Peyer's patch (tissue), 4 donors: ENCODE measurements at regions not wholly inside any gene's neighbourhood (a gene's known extent, or its start where the extent isn't known, plus 50 kb on each side); places are given as distances from the start of the nearest gene placed in this dataset.

Experiments
- DNase-seq, 3 donors: peaks; one replicate each; pipeline ENCODE4 v3.0.0-alpha.2; 2017 to 2019
- H3K27ac ChIP-seq, 4 donors: fragments of 200-600 bp; sonication (generic); one replicate each; pipeline ENCODE4 v1.5.1; 2016 to 2019
- H3K27me3 ChIP-seq, 2 donors: fragments of 200-600 bp; sonication (generic); one replicate each; pipeline ENCODE4 v1.5.1; 2019
- H3K36me3 ChIP-seq, 3 donors: fragments of 200-600 bp; sonication (generic); one replicate each; pipeline ENCODE4 v1.5.1; 2016 to 2019
- H3K4me1 ChIP-seq, 4 donors: fragments of 200-600 bp; sonication (generic); one replicate each; pipeline ENCODE4 v1.5.1; 2016 to 2019
- H3K4me3 ChIP-seq, 4 donors: fragments of 200-600 bp; sonication (generic); 1 replicate in 3 of 4; 2 replicates in 1 of 4; pipeline ENCODE4 v1.5.1; 2016 to 2019; ENCODE audit warnings: mild to moderate bottlenecking in 1 of 4
- H3K9me3 ChIP-seq, 4 donors: fragments of 200-600 bp; sonication (generic); one replicate each; pipeline ENCODE4 v1.5.1; 2016 to 2019; ENCODE audit warnings: mild to moderate bottlenecking in 1 of 4
- CTCF ChIP-seq, 6 experiments: fragments of 450-650 bp in 4 of 6; fragments of 200-600 bp in 2 of 6; sonication (generic) in 1 of 6; IDR thresholded peaks; one replicate each; pipeline ENCODE4 v1.5.1; 2017 to 2019; ENCODE audit warnings: antibody characterized with exemption in 6 of 6, mild to moderate bottlenecking in 3 of 6, moderate library complexity in 1 of 6
- POLR2A ChIP-seq, 2 donors: fragments of 450-650 bp; IDR thresholded peaks; one replicate each; pipeline ENCODE4 v1.5.1; 2017; ENCODE audit warnings: antibody characterized with exemption in 2 of 2, mild to moderate bottlenecking in 2 of 2, moderate library complexity in 2 of 2

DNA sequence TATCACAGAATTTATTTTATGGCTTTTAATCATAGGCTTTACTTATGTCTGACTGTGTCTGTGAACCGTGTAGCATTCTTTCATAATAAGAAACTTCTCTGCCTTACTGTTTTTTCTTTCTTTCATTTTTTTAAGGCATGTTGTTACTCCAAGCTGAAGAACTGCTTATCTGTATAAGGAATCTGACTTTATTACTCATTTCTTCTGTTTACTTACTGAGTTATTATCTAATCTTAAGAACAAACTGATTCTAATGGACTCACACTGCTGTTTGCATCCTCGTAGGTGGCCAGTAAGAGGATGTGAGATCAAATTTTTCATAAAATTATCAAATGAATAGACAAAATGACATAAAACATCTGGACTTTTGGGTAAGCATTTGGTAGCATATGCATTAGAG is 54.7 kb upstream of the DNAJC1 start:
- Histone ChIP-seq H3K36me3 (no peaks in the 10 kb centered on the region), H3K27ac (no peak overlapping the region), H3K4me3 (no peak overlapping the region), H3K4me1 (no peaks in the 10 kb centered on the region), H3K9me3 (no peaks in the 10 kb centered on the region), H3K27me3 (no peaks in the 10 kb centered on the region)
- TF ChIP-seq CTCF (IDR thresholded peaks at IDR 0.05) (no peak), POLR2A (IDR thresholded peaks at IDR 0.05) (no peak)
- no peak for DNase-seq

GRCh38 chr10:22054961-22055360 is 51.4 kb upstream of the DNAJC1 start:
- TF ChIP-seq CTCF (IDR thresholded peaks at IDR 0.05) (no peak), POLR2A (IDR thresholded peaks at IDR 0.05) (no peak)
- Histone ChIP-seq H3K4me3 (no peak overlapping the region), H3K27me3 (no peaks in the 10 kb centered on the region), H3K9me3 (no peaks in the 10 kb centered on the region), H3K4me1 (no peaks in the 10 kb centered on the region), H3K27ac (no peak overlapping the region), H3K36me3 (no peaks in the 10 kb centered on the region)
- DNase-seq = no peak
